SK-MEL-5 (cell line): ENCODE measurements at regions not wholly inside any gene's neighbourhood (a gene's known extent, or its start where the extent isn't known, plus 50 kb on each side); places are given as distances from the start of the nearest gene placed in this dataset.

Experiments used
- DNase-seq: peaks from one replicate; pipeline ENCODE4 v3.0.0-alpha.2; 2016; ENCODE audit warnings: low read depth, low spot score
- in situ Hi-C: cut with HindIII; loops from 2 replicates; pipeline ENCODE4 v1.10.0; 2016; ENCODE audit warnings: low sequenced_read_pairs, high pct_unique_total_duplicates, low pct_unique_long_range_greater_than_20kb

GRCh38 chrX:38856670-38857265 is 55.5 kb downstream of the MID1IP1 start:
- DNase-seq = no peak
- in situ Hi-C loops = no loop called here

GRCh38 chrX:38857736-38858523 is 56.7 kb downstream of the MID1IP1 start:
- in situ Hi-C loops = no loop called here
- DNase-seq = no peak

DNA sequence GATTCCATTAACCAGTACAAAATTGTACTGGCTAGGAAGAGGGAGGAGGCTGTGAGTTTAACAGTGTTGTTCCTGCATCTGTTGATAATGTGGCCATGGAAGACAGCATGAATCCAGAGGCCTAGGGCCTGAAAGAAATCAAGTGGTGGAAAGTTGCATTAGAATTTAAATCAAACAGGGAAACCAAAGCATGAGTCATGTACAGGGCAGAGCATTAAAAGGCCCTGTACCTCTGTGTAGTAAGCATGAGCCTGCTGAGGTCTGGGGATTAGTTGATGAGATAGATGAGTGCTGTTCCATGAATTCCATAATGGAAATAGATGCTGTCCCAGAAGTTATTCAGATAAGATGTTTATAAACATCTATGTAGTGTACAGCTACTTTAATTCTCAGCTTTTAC is 58.3 kb downstream of the MID1IP1 start:
- no peak for DNase-seq
- in situ Hi-C loops = no loop called here

DNA sequence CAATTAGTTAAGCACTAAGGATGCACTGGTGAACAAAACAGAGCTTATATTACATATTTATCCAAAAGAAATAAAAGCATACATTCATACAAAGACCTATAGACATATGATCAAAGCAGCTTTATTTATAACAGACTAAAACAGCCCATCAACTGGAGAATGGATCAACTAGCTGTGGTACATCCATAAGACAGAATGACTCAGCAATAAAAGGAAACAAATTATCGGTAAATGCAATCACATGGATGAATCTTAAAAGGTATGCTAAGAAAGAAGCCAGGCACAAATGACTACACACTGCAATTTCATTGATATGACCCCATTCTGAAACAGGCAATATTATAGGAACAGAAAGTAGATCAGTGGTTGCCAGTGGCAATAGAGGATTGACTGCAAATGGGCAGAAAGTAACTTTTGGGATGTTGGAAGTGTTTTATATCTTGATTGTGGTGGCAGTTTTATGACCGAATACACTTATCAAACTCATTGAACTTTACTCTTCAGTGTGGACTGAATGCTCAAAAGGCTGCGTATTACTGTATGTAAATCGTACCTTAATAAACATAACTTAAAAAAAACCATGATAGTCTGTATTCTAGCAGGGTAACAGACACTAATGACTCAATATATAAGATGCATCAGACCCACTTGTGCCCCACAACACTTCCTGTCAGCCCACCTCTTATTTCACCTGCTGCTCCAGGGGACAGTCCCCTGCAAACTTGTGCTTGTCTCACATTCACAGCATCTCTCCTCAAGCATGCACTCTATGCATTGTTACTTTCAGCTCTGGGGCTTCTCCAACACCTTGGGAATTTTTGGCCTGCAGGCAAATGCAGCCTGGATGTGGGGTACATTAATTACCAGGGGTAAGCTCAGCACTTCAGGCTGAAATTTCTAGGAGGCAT is 59.1 kb downstream of the MID1IP1 start:
- in situ Hi-C loops = no loop called here
- no peak for DNase-seq

DNA sequence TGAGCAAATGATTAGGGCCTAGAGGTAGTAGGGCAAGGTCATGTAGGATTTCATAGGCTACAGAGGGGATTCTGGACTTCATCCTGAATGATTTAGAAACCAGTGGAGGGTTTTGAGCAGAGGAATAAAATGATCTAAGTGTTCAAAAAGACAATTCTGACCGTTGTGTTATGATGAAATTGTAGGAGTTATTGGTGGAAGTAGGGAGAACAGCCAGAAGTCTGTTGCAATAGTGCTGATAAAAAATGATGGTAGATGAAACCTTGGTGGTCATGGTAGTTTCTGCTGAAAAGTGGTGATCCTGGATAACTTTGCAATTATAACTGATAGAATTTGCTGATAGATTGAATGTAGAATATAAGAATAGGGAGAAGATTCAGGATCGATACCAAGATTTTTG is 60.2 kb downstream of the MID1IP1 start:
- DNase-seq = no peak
- in situ Hi-C loops = no loop called here

DNA sequence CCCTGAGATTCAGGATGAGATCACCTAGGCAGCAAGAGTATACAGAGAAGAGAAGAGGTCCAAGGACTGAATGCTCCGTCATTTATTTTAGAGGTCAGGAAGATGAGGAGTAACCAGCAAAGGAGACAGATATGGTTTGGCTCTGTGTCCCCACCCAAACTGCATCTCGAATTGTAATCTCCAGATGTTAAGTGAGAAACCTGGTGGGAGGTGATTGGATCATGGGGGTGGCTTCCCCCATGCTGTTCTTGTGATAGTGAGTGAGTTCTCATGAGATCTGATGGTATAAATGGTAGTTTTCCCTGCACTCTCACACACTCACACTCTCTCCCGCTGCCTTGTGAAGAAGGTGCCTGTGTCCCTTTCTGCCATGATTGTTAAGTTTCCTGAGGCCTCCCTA is 60.8 kb downstream of the MID1IP1 start:
- no peak for DNase-seq
- in situ Hi-C loops = no loop called here

DNA sequence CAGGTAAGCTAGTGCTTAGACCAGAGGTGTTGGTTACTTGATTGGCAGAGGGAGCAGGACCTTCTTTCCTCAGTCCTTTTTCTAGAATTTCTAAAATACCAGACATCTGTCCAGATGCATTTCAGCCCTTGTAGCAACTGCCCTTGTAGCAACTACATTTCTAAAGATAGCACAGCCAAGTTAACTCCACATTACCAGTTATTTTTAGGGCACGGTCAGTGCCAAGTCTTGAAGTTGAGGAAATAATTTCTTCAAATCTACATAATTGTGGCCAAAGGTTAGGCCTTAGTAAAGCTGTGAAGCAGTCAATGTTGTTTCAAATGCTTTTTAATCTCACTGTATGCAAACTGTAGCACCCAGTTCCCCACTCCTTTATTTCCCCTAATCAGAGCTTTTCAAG is 62.9 kb downstream of the MID1IP1 start:
- in situ Hi-C loops = no loop called here
- DNase-seq = no peak

DNA sequence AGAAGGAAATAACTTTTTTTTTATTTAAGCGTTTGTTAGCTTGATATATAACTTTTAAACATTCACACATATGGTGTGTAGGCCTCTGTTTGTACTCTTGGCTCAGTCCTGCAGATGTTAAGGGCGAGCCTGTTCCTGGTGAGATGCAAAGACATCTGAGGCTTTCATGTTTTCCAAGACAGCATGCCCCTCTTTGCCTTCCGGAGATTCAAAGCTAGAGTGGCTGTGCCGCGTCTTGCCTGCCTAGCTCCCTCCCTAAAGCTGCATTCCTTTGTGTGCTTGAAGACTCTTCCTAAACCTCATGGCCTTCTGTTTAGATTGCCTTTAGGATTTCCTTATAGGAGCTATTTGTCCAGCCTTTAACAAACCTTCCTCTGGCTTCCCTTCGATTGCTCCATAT is 67.1 kb downstream of the MID1IP1 start:
- no peak for DNase-seq
- in situ Hi-C loops = no loop called here

- DNase-seq = no peak
- in situ Hi-C loops = no loop called here
These were observed 67.7 kb downstream of the MID1IP1 start for GRCh38 chrX:38868941-38869401.

DNA sequence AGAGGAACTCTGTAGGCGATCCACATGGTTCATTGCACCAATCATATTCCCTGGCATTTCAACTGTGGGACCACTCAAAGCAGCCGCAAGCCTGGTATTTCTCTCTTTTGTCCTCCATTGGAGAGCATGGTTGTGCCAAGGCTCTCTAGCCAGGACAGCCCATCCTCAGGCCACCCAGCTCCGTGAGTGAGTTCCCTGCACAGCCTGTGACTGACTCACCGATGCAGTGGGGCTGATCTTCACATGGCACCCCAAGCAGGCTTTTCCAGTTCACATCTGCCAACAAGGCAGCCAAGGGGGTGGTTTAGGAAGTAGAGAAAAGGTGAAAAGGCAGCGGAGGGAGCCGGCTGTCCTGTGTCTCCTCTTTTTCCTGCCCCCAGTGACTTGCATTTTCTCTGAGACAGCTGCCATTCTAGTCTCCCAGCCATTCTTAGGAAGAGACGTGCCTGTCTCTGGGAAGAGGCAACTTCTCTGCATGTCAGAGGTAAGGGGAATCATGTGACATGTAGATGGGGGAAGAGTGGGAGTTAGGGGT is 69.2 kb downstream of the MID1IP1 start:
- DNase-seq = no peak
- in situ Hi-C loops = no loop called here

DNA sequence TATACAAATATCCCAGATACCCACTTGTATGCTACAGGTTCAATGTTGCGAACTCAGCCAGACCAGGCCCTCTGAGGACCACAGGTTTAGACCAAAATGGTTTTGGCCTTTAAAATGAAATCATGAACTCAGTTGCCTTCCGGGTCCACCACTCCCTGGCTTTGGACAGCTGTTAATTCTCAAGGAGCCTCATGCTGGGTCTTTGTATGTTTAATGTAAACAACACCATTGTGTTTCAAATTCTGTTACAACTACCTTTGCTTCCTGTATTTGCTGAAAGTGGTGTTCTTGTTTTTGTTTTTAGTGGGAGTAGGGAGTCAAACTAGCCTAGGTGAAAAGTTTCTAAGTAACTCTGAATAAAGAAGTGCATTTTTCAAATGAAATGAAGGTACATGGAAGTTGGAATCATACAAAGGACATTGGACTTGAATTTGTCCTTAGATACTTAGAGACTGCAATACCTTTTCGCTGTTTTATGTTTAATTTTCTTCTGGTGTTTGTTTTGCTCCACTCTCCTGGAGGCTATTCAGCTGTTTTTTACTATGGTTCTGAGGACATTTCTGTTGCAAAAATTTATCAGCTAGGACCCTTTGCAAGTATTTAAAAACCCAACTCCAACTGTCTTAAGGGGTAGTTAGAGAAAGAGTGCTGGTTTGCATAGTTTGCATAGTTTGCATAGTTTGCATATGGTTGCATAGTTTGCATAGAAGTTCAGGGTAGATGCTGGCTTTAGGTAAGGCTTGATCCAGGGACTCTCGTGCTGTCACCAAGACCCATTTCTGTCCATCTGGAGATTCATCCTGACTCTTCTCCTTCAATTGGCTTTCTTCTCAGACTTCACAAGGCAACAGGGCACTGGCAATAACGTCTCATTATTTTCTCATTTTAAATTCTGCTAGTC is 70.1 kb downstream of the MID1IP1 start:
- no peak for DNase-seq
- in situ Hi-C loops = no loop called here

GRCh38 chrX:38877366-38877765 is 76.1 kb downstream of the MID1IP1 start:
- in situ Hi-C loops = no loop called here
- DNase-seq = no peak

- DNase-seq = no peak
- in situ Hi-C loops = no loop called here
These were observed 77.5 kb downstream of the MID1IP1 start for GRCh38 chrX:38878641-38879340.

DNA sequence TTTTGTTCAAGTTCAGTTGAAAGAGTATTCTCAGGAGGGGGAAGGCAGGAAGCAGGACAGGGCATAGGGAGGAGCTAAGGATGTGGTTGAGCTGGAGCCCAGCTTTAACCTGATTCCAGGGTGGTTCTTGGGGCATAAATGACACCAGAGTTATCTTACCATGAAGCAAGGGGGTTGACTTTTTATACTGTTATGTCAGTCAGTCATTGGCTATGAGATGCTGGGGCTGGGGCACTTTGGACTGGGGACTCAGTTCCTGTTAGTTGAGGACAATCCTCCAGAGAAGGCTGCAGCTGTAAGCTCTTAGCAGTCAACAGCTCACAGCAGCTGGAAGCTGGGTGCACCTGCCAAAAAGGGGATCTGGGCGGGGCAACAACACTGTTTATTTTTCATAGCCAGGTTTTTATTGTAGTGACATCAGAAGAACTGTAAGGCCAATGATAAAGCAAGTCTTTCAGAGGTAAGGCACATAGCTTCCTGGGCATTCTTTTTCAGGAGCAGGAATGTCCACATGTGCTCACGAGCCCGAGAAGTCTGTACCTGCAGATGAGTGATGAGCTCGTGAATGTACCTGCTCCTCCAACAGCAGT is 78.5 kb downstream of the MID1IP1 start:
- in situ Hi-C loops = no loop called here

GRCh38 chrX:38880296-38880854 is 79.1 kb downstream of the MID1IP1 start:
- in situ Hi-C loops = no loop called here
- DNase-seq = no peak

More for the DNA sequence above, 78.5 kb downstream of the MID1IP1 start:
- DNase-seq = no peak

DNA sequence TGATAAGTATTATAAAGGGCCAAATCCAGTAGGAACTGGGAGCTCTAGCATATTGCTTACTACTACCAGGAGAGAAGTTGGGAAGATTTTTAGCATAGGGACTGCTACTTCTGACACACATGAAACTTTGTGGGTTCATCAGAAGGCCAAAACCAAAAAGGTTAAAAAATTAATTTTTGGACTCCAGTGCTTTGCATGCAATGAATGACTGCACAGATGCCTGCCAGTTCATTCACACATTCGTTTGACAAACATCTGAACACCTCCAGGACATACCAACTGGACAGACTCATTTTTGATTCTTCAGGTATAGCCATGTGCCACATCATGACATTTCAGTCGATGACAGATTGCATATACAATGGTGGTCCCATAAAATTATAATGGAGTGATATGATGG is 79.8 kb downstream of the MID1IP1 start:
- in situ Hi-C loops = no loop called here
- no peak for DNase-seq
